PC-9 (cell line): ENCODE measurements at regions not wholly inside any gene's neighbourhood (a gene's known extent, or its start where the extent isn't known, plus 50 kb on each side); places are given as distances from the start of the nearest gene placed in this dataset.

ENCODE experiments used
- EZH2 ChIP-seq: fragments of 200-600 bp; sonication (generic); IDR thresholded peaks from 2 replicates; pipeline ENCODE4 v1.8.0; 2017; ENCODE audit warnings: antibody characterized with exemption, low read depth
- TF ChIP-seq, protein P1 (sequence below): fragments of 200-600 bp; sonication (generic); conservative IDR thresholded peaks from 2 replicates; pipeline ENCODE4 v1.6.1; 2017; ENCODE audit warnings: mixed run types, antibody characterized with exemption, mild to moderate bottlenecking, moderate library complexity

GRCh38 chr5:175765858-175766257 lies 105.5 kb upstream of the CPLX2 start:
- TF ChIP-seq, protein P1, sequence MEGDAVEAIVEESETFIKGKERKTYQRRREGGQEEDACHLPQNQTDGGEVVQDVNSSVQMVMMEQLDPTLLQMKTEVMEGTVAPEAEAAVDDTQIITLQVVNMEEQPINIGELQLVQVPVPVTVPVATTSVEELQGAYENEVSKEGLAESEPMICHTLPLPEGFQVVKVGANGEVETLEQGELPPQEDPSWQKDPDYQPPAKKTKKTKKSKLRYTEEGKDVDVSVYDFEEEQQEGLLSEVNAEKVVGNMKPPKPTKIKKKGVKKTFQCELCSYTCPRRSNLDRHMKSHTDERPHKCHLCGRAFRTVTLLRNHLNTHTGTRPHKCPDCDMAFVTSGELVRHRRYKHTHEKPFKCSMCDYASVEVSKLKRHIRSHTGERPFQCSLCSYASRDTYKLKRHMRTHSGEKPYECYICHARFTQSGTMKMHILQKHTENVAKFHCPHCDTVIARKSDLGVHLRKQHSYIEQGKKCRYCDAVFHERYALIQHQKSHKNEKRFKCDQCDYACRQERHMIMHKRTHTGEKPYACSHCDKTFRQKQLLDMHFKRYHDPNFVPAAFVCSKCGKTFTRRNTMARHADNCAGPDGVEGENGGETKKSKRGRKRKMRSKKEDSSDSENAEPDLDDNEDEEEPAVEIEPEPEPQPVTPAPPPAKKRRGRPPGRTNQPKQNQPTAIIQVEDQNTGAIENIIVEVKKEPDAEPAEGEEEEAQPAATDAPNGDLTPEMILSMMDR = no peak
- TF ChIP-seq EZH2 = no peak
